ENCODE measurements at regions not wholly inside any gene's neighbourhood (a gene's known extent, or its start where the extent isn't known, plus 50 kb on each side); places are given as distances from the start of the nearest gene placed in this dataset.

DNA sequence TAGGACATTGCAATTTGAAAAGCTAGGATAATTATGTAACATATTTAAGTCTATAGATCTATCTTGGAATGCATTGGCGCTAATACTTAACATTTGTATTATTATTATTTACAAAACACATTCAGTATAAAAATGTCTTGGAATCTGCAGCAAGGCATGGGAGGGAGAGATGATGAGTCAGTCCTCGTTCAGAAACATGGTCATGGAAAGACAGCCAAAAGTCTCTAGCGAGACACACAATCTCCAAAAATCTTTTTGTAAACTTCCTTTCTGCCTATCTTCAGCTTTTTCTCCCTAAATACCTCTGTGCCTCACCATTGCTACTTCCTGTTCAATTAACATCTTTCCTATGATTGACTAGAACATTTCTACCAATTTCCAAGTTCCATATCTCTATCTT lies 188.4 kb upstream of the CACNA2D1 start:
- Histone ChIP-seq H3K27ac (ENCODE audit: extremely low read depth, low read depth, low read length) (no peak overlapping the region), H3K4me3 (ENCODE audit: low read depth, low read length) (no peak overlapping the region), H3K4me1 (ENCODE audit: control insufficient read depth, insufficient read depth, low read length) (no peaks in the 10 kb centered on the region), H3K36me3 (ENCODE audit: control insufficient read depth in 2 of 2, insufficient read depth in 1 of 2, low read length in 2 of 2) (no peaks in the 10 kb centered on the region), H3K9me3 (ENCODE audit: control insufficient read depth, insufficient read depth, low read depth, low read length) (no peaks in the 10 kb centered on the region)
- TF ChIP-seq MYNN (tag by site-specific recombination; IDR thresholded peaks at IDR 0.05; ENCODE audit: borderline replicate concordance) (no peak), KLF7 (tag by site-specific recombination; IDR thresholded peaks at IDR 0.05; ENCODE audit: borderline replicate concordance) (no peak)
- POLR2A ChIA-PET: no interaction called here
- CTCF ChIA-PET: no interaction called here

DNA sequence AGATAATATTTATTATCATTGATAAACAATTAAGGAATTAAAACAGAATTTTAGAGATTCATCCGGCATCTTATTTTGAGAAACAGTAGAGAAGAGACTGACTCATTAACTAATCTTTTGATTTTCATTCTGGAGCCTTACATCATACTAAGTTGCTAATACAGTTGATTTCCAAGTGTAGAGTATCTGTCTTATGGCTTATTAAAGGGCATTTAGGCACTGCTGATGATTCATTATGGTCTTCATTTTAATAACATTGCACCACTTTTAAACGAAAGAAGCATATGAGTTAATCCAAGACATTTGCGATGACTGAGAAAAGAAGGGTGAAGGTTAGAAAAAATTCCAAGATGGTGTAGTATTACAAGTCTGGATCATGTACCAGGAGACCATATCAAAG lies 186.0 kb upstream of the CACNA2D1 start:
- no peak overlapping the region for H3K4me3 ChIP-seq (ENCODE audit: low read depth, low read length)
- no peak overlapping the region for H3K27ac ChIP-seq (ENCODE audit: extremely low read depth, low read depth, low read length)
- H3K36me3 ChIP-seq (ENCODE audit: control insufficient read depth in 2 of 2, insufficient read depth in 1 of 2, low read length in 2 of 2): no peaks in the 10 kb centered on the region
- ChIA-PET CTCF (no interaction called here), POLR2A (no interaction called here)
- H3K9me3 ChIP-seq (ENCODE audit: control insufficient read depth, insufficient read depth, low read depth, low read length): no peaks in the 10 kb centered on the region
- no peaks in the 10 kb centered on the region for H3K4me1 ChIP-seq (ENCODE audit: control insufficient read depth, insufficient read depth, low read length)
- TF ChIP-seq ZNF2 (tag by site-specific recombination; IDR thresholded peaks at IDR 0.05) (no peak), ZNF433 (tag by site-specific recombination; IDR thresholded peaks at IDR 0.05; ENCODE audit: low read depth) (no peak), GLI2 (tag by site-specific recombination; IDR thresholded peaks at IDR 0.05; ENCODE audit: borderline replicate concordance, low read depth) (no peak), ZNF555 (tag by site-specific recombination; conservative IDR thresholded peaks at IDR 0.05) (no peak), ZNF335 (tag by site-specific recombination; conservative IDR thresholded peaks at IDR 0.05) (no peak), ZNF416 (tag by site-specific recombination; IDR thresholded peaks at IDR 0.05) (no peak), ZFP37 (tag by site-specific recombination; IDR thresholded peaks at IDR 0.05) (no peak), GFI1B (tag by site-specific recombination; IDR thresholded peaks at IDR 0.05) (no peak), ZIC2 (tag by site-specific recombination; IDR thresholded peaks at IDR 0.05) (no peak), ZNF138 (tag by site-specific recombination; IDR thresholded peaks at IDR 0.05; ENCODE audit: borderline replicate concordance) (no peak), OSR2 (tag by site-specific recombination; IDR thresholded peaks at IDR 0.05) (no peak), ZNF248 (tag by site-specific recombination; IDR thresholded peaks at IDR 0.05) (no peak), ZNF596 (tag by site-specific recombination; IDR thresholded peaks at IDR 0.05) (no peak), ZNF114 (tag by site-specific recombination; IDR thresholded peaks at IDR 0.05) (no peak), KLF1 (tag by site-specific recombination; IDR thresholded peaks at IDR 0.05) (no peak), ZNF426 (tag by site-specific recombination; IDR thresholded peaks at IDR 0.05) (no peak), ZNF354C (tag by site-specific recombination; IDR thresholded peaks at IDR 0.05; ENCODE audit: borderline replicate concordance, low read depth) (no peak)
- TF ChIP-seq, protein P1, sequence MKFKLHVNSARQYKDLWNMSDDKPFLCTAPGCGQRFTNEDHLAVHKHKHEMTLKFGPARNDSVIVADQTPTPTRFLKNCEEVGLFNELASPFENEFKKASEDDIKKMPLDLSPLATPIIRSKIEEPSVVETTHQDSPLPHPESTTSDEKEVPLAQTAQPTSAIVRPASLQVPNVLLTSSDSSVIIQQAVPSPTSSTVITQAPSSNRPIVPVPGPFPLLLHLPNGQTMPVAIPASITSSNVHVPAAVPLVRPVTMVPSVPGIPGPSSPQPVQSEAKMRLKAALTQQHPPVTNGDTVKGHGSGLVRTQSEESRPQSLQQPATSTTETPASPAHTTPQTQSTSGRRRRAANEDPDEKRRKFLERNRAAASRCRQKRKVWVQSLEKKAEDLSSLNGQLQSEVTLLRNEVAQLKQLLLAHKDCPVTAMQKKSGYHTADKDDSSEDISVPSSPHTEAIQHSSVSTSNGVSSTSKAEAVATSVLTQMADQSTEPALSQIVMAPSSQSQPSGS (tag by site-specific recombination; IDR thresholded peaks at IDR 0.05; ENCODE audit: low read depth): no peak
- TF ChIP-seq, protein P2, sequence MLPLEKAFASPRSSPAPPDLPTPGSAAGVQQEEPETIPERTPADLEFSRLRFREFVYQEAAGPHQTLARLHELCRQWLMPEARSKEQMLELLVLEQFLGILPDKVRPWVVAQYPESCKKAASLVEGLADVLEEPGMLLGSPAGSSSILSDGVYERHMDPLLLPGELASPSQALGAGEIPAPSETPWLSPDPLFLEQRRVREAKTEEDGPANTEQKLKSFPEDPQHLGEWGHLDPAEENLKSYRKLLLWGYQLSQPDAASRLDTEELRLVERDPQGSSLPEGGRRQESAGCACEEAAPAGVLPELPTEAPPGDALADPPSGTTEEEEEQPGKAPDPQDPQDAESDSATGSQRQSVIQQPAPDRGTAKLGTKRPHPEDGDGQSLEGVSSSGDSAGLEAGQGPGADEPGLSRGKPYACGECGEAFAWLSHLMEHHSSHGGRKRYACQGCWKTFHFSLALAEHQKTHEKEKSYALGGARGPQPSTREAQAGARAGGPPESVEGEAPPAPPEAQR (tag by site-specific recombination; IDR thresholded peaks at IDR 0.05): no peak
- TF ChIP-seq, protein P3, sequence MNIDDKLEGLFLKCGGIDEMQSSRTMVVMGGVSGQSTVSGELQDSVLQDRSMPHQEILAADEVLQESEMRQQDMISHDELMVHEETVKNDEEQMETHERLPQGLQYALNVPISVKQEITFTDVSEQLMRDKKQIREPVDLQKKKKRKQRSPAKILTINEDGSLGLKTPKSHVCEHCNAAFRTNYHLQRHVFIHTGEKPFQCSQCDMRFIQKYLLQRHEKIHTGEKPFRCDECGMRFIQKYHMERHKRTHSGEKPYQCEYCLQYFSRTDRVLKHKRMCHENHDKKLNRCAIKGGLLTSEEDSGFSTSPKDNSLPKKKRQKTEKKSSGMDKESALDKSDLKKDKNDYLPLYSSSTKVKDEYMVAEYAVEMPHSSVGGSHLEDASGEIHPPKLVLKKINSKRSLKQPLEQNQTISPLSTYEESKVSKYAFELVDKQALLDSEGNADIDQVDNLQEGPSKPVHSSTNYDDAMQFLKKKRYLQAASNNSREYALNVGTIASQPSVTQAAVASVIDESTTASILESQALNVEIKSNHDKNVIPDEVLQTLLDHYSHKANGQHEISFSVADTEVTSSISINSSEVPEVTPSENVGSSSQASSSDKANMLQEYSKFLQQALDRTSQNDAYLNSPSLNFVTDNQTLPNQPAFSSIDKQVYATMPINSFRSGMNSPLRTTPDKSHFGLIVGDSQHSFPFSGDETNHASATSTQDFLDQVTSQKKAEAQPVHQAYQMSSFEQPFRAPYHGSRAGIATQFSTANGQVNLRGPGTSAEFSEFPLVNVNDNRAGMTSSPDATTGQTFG (tag by site-specific recombination; IDR thresholded peaks at IDR 0.05; ENCODE audit: borderline replicate concordance): no peak

All from HEK293 (cell line).